HG02885 (cell line): ENCODE measurements at regions not wholly inside any gene's neighbourhood (a gene's known extent, or its start where the extent isn't known, plus 50 kb on each side); places are given as distances from the start of the nearest gene placed in this dataset.

ENCODE experiments used
- ATAC-seq: cut with Tn5 transposase; IDR thresholded peaks from one replicate; pipeline ENCODE4 v1.9.1; 2021; ENCODE audit warnings: mild to moderate bottlenecking; ENCODE audit not compliant: unreplicated experiment, poor library complexity

DNA sequence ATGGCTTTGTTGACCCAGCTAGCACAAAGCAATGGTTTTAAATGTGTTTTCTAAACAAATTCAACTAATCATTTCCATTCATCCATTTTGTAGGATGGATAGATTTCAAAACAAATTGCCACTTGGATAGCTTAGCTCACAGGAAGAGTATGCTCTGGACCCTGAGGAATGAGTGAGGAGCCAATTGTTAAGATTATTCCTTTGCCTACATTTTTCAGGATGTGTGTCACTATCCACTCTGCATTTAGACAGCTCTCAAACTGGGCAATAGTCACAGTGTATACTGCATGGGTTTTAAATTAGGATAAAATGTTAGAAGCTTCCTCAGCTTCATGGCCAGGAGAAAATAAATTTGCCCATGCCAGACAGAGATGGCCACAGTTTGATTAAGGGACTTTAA, 605.6 kb upstream of the TEX47 start:
- ATAC-seq = no peak

DNA sequence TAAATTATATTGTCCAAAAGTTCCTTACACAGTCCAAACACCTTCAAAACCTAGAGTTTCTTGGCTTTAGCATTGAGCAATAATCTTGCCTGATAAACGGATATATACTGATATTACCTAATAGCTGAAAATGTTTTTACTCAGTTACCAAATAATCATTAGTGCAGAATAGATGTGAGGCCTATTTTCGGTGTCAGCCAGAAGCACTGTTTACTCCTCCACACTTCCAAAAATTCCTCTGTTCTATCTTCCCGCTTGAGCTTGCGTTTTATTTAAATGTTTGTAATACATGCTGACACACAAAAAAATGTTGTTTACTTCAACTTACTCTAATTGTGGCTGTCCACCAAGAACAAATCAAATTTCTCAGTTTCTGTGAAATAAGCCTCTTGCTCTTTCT, 606.2 kb upstream of the TEX47 start:
- ATAC-seq = no peak

DNA sequence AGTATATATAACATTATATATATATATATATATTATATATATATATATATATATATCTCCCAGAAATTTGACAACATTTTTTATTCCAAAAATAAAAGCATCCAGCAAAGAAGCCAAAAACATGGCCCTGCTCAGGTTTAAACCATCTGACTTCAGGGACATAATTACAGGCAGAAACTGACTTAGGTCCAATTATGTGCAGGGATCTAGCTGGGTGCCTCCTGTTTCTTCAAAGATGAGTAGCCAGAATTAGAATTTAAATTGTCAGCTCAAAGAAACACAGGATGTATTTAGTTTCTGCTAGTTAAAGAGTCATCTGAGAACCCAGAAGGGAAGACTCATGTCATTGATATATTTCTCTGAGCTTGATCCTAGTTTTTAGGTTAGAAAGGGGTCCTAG, 656.4 kb upstream of the TEX47 start:
- no peak for ATAC-seq

DNA sequence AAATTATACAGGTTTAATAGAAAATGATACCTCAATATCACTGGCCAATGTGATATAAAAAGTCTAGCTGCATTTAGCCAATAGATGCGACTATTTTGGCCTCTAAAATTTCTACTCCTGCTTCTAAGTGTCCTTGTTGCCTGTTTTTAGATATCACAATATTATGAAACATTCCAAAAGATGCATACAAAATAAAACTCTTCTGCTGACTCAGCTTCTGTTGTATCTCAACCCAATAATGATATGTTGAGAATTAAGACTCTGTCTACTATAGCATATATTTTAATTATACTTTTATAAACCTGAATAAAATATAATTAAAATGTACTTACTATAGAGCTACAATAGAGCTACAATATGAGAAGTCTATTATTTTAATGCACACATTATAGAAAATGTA, 661.0 kb upstream of the TEX47 start:
- ATAC-seq = no peak

DNA sequence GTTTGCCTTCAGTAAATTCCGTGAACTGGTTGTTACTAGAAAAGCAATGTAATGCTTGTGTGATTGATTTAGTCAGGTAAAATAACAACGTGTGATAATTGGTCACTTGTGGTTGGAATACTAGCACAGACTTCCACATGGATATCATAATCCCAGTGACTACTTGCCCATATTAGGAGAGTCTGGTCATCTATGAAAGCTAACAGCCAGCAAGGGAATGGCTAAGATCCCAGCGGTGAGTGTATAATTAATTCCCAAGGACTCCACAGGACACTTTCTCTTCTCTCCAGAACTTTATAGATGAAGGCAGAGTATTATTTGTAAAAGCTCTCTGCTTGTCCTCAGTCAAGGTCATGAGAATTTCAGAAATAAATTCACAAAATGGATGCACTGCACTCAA, 662.6 kb upstream of the TEX47 start:
- ATAC-seq = no peak

DNA sequence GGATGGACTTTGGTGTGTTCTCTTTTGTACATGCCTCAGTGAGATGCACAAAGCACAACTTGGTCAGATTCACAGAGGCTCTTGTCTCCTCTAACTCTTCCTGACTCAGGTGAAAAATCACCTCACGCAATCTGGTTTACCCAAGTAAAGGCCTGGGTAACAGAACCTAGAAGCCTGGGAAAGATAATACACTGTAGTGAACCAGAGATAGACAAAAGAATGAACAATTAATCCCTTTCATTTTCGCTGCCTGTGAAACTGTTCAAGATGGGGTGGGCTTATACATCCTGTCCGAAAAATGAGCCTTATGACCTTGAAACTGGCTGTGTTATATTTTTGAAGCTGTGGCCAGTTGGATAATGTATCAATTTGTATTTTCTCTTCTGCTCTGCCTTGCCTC, 678.9 kb upstream of the TEX47 start:
- ATAC-seq = no peak

DNA sequence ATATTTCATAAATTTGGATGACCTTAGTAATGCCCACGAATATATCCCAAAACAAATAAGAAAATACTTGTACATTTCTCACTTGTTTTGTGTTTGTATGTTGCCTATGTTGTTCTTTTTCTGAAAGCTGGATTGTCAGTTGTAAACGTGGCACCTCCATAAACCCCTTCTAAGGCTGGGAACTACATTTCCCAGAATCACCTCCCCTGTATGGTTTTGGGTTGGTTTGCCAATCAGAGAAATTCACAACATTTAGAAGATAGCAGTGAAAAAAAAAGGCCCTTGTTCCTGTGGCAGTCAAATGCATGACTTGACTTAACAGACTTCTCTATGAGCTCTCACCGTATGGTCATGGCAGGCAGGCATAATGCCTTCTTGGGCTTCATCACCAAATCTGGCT, 676.3 kb upstream of the STEAP1 start:
- ATAC-seq = no peak

DNA sequence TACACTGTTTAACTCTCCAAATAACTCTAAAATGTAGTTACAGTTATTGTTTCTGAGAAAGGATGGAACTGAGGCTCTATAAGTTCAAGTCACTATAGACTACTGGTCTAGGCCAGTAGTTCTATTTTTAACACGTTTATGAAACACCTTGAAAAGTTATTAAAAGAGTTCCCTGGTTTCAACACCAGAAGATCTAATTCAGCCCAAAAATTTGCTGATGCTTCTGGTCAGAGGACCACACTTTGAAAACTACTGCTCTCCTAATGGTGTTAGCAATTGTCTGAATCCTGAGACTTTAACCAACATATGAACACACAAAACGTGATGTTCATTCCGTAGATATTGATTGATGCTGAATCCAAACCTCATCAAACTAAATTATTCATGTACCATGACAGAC, 658.6 kb upstream of the STEAP1 start:
- no peak for ATAC-seq

DNA sequence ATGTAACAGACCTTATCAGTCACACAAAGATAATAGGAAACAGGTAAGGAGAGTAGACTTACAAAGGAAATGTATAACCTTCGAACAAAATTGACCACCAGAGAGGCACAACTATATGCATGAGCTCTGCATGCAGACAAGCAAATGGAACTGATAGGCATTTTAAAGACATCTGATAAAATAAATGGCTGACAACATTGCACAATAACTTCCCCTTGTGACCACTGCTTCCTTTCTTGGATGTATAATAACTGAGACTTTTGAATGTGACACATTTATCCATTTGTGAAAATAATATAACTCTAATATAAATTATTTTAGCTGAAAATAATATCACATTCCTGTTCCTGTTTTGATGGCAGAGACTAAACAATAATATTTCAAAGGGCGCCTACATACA, 654.2 kb upstream of the STEAP1 start:
- no peak for ATAC-seq

DNA sequence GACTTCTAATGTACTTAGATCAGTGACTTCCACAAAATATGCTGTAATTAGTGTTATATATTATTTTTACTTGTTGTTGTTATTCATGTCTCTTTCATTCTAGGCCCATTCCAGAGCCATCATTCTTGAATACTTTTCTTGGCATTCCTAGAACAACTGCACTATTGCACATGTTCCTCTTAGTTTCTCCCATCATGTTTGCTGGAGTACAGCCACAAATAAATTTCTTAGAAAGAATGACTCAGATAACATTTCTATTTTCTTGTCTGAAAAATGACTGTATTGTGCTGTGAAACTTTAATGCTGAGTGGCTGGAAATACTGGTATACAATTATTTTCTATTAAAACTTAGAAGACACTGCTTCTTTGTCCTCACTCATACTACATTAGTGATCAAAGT, 651.0 kb upstream of the STEAP1 start:
- ATAC-seq = no peak

DNA sequence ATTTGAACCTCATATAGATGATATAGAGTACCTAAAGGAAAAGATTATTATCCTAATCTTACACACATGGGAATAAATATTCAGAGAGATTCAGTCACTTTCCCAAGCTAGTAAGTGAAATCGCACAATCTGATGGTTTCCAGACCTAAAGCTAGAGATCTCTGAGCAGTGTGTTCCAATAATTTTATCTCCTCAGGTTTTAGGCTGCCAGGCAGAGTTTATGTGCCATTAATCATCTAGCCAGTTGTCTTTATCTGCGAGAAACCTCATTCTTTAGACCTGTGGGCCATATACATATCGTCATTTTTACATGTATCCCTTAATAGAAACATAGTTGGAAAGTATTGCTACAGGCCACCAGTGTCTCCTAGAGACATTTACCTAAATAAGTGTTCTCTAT, 647.2 kb upstream of the STEAP1 start:
- no peak for ATAC-seq

DNA sequence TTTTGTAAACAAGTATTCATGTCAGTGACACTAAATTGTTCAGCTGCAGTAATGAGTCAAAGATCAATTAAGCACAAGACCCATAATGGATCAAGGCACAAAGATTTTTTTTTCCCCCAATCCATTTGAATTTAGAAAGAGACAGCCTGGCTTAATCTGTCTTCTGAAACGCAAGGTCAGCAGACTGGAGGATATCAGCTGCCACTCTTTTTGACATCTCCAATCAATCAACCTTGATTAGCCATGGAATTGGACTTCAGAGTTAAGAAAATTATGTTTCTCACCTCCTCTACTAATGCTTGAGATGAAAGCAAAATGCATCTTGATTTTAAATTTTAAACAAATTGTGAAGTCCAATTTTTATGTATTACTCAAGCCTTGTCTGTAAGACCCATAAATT, 642.4 kb upstream of the STEAP1 start:
- ATAC-seq = no peak

DNA sequence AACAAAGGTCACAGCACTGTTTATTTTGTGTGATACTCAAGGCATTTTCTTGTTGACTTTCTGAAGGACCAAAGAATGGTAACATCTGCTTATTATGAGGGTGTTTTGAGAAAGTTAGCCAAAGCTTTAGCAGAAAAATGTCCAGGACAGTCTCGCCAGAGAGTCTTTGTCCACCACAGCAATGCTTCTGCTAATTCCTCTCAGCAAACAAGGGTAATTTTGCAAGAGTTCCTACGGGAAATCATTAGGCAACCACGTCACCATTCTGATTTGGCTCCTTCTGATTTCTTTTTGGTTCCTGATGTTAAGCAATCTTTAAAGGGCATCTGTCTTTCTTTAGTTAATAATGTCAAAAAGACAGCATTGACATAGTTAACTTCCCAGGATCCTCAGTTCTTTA, 639.3 kb upstream of the STEAP1 start:
- ATAC-seq = no peak

DNA sequence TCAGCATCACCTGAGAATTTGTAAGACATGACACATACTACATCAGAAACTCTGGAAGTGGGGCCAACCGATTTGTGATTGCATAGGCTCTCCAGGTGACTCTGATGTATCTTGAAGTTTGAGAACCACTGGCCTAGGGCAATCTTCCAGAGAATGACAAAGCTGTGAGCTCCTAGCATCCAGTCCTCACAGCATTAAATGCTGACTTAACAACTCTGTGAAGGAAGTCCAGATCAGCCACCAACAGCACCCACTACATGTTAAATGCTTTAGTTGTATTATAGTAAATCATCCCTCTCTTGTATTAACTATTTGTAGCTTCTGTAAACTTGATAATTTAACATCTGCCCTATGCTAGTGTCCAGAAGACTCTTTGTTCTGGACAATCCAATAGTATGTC, 636.5 kb upstream of the STEAP1 start:
- ATAC-seq = no peak

DNA sequence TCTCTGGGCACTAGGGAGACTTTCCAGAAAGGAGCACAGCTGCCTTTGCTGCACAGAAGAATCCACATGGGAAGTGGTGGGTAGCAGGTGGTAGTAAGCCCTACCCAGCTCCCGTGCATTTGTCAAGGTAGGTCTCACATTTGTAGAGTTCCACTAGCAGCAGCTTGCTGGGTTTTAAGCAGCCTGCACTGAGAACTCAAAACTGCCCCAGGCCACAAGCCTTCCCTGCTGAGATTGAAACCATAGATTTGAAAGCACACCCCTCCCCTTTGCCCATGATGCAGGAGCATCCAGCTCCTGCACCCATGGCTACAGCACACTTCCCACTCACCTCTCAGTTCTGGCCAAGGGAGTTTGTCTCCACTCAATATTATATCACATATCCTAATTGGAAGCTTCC, 604.5 kb upstream of the STEAP1 start:
- ATAC-seq = no peak

DNA sequence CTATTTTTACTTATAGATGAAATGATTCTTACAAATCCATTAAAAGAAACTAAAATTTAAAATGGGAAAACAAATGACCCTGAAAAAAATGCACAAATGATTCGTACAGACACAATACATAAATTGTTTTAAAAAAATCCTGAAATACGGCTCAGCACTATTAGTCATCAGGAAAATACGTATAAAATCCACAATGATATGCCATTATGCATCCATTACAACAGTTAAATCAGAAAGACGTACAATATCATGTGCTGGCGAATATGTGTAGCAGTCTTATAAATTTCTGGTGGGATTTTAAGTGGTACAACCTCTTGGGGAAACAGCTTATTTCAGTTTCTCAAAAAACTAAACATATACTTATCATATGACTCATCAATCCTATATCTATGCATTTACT, 600.1 kb upstream of the STEAP1 start:
- no peak for ATAC-seq

DNA sequence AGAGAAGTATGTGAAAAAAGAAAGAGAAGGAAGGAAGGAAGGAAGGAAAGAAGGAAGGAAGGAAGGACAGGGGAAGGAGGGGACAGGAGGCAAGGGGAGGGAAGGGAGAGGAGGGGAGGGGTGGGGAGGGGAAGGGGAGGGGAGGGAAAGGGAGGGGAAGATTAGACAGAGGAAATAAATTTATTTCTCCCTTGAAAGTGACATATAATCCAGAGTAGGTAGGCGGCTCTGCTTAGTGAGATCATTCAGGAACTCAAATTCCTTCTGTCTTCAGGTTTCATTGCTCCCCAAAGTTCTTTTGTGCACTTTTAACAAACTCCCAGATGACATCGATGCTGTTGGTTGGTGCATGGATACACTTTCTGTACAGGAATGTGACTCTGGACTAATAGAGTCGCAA, 594.7 kb upstream of the STEAP1 start:
- no peak for ATAC-seq

DNA sequence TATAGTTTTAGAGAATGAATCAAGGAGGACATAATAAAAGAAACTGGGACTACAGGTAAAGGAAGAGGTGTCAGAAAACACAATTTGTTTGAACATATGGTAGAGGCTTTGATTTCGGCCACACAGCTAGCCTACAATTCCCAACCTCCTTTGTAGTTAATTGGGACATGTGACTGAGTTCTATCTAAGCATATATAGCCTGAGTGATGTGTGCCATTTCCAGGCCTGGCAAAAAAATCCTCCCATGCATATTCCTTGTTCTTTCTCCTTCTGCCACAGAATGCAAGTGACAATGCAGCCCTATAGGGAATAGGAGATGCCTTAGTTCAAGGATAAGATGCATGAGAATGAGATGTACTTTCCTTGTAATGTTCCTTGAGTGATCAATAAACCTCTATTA, 590.7 kb upstream of the STEAP1 start:
- no peak for ATAC-seq

DNA sequence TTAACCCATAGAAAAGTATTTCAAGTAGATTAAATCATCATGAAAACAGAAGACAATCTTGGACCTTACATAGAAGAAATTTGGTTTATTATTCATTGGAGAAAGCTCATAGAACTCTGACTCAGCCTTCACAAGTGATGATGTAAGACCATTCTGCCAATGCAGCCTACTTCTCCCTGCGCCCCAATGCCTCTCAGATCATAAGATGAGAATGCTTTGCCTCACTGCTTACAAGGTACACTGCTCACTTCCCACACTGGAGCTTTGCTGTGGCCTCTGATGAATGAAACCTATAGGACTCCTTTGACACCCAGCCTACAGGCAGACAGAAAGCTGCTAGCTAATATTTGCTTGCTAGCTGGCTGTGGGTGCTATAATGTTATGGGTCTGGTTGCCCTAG, 569.4 kb upstream of the STEAP1 start:
- ATAC-seq = no peak

DNA sequence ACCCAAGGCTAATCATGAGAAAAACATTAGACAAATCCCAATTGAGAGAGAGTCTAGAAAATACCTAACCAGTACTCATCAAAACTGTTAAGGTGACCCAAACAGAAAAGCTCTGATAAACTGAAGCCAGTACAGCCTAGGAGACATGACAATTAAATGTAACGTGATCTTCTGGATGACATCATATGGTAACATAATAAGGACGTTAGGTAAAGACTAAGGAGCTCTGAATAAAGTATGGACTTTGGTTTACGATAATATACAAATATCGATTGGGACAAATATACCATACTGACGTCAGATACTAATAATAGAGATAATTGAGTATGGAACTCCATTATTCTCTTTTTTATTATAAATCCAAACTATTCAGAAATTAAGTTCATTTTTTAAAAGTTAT, 561.1 kb upstream of the STEAP1 start:
- no peak for ATAC-seq

DNA sequence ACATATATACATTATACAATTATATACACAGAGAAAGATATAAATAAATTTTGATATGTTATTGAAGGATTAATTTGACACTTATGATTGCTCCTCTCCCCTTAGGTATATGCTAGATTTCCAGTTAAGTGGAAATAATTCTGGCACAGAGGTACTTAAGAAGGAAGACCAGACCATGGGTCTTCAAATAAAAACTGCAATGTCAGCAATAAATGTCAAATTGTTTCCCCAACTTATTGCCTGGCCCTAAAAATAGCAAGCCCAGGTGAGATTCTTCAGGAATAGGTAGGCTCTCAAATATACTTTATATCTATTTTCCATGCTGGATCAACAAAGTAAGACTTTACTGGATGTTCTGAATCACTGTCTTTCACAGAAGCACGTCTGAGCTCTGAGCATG, 551.3 kb upstream of the STEAP1 start:
- ATAC-seq = no peak

DNA sequence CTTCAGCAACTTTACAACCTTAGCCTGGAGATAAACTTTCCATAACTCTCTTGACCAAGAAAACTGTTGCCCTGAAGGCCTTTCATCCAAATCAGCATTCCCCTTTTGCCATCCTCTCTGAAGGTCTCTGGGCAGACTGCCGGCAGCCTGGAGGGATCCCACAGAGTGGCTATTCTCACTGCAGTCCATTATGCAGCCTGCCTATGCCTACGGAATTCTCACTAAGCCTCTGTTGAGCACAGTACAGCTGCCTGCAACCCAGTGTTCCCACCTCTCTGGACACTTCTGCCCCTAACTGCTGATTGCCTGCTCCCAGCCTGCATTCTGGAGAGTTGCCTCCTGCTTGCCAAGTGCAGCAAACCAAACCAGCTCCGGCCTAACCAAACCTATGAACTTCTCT, 548.9 kb upstream of the STEAP1 start:
- no peak for ATAC-seq

DNA sequence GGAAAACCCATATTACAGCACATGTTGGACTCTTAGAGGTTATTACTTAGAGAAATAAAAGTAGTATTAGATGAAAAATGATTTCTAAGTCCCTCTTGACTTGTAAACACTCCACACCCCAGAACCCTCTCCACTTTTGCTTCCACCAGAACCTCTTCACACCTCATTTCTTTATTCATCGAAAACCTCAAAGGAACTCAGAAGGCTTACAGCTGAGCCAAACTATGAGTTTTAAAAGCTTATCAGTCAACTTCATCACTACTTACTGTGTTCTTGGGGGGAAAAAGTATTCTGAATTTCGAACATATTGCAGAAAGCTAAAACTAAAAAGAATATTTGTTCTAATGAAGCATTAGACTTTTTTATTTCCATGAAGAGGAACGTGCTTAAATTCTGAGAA, 547.8 kb upstream of the STEAP1 start:
- no peak for ATAC-seq

DNA sequence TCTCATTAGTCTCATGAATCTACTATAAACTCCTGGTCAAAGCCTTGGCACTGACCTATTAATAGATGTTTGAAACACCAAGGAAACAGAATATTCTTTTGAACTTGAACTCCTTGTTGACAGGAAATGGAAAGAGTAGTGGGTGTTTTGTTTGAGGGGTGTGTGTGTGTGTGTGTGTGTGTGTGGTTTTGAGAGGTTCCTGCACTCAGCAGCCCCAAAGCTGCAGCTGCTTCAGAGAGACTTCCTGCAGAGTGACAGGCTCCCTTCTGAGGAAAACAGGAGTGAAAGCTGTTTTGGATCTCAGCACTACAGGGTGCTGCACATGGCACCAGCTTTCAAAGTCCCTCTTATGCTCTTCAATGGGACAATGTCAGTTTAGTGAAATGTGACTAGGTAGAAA, 546.5 kb upstream of the STEAP1 start:
- ATAC-seq = no peak
